ENCODE measurements at regions not wholly inside any gene's neighbourhood (a gene's known extent, or its start where the extent isn't known, plus 50 kb on each side); places are given as distances from the start of the nearest gene placed in this dataset.
A peak's percentile ranks its signal among the peaks of the same experiment; 100 is the strongest.

DNA sequence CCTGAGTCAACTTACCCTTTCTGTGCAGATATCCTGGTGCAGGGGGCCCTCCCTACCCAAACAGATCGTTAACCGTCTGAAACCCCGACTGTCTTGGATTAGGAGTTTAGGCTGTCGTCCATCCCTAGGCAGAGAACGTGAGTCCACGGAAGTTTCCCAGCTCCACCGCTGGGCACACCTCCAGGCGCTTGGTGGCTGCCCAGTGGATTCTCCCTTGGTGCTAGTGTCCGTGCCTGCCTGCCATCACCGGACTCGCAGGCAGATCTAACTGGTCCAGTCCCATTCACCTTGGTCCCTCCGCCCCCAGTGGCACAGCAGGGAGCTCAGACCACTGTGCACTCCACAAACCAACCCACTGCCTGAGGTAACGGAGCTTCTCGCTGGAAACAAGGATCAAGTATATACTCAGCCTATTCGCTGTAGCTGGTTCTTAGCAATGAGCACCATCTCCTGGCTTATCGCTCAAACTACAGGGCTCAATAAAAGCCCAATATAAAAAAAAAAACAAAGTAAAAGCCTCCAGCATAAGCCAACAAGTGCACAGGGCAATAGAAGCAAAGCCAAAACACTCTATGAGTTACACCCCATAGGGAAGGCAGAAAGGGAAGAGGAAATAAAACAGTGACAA lies 79.5 kb upstream of the USP9Y start:
- TF ChIP-seq FOXK1 (CRISPR knock-in tag; IDR thresholded peaks at IDR 0.05) (no peak), ERG (CRISPR knock-in tag; IDR thresholded peaks at IDR 0.05) (no peak), MAX (CRISPR knock-in tag; IDR thresholded peaks at IDR 0.05) (no peak), GABPB1 (CRISPR knock-in tag; IDR thresholded peaks at IDR 0.05) (no peak), KAT7 (CRISPR knock-in tag; IDR thresholded peaks at IDR 0.05; ENCODE audit: borderline replicate concordance) (no peak), TP53 (CRISPR knock-in tag; IDR thresholded peaks at IDR 0.05) (no peak)
- TF ChIP-seq, protein P1, sequence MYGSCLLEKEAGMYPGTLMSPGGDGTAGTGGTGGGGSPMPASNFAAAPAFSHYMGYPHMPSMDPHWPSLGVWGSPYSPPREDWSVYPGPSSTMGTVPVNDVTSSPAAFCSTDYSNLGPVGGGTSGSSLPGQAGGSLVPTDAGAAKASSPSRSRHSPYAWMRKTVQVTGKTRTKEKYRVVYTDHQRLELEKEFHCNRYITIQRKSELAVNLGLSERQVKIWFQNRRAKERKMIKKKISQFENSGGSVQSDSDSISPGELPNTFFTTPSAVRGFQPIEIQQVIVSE (CRISPR knock-in tag; IDR thresholded peaks at IDR 0.05; ENCODE audit: borderline replicate concordance), result no peak
- TF ChIP-seq, protein P2, sequence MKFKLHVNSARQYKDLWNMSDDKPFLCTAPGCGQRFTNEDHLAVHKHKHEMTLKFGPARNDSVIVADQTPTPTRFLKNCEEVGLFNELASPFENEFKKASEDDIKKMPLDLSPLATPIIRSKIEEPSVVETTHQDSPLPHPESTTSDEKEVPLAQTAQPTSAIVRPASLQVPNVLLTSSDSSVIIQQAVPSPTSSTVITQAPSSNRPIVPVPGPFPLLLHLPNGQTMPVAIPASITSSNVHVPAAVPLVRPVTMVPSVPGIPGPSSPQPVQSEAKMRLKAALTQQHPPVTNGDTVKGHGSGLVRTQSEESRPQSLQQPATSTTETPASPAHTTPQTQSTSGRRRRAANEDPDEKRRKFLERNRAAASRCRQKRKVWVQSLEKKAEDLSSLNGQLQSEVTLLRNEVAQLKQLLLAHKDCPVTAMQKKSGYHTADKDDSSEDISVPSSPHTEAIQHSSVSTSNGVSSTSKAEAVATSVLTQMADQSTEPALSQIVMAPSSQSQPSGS (CRISPR knock-in tag; IDR thresholded peaks at IDR 0.05; ENCODE audit: borderline replicate concordance, low read depth), result no peak
- TF ChIP-seq, protein P3, sequence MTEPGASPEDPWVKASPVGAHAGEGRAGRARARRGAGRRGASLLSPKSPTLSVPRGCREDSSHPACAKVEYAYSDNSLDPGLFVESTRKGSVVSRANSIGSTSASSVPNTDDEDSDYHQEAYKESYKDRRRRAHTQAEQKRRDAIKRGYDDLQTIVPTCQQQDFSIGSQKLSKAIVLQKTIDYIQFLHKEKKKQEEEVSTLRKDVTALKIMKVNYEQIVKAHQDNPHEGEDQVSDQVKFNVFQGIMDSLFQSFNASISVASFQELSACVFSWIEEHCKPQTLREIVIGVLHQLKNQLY (CRISPR knock-in tag; IDR thresholded peaks at IDR 0.05), result no peak
- Mint-ChIP-seq H3K4me1 (no peaks in the 10 kb centered on the region), H3K27ac (no peak overlapping the region), H3K36me3 (no peaks in the 10 kb centered on the region), H3K4me3 (no peak overlapping the region), H3K27me3 (ENCODE audit: low read depth) (peaks cover 9% of the 10 kb centered on the region), H3K9me3 (no peaks in the 10 kb centered on the region)
- CTCF ChIA-PET, result interaction anchor here (0.6 to 1.7 kb wide), 13 partner anchors 8 to 312 kb away, joined by 3 to 18 read pairs (median 3); no protein-coding TSS in a partner anchor
- ATAC-seq (peak; percentile 90), DNase-seq (ENCODE audit: low spot score) (peak; percentile 18)
- POLR2A ChIA-PET, result no interaction called here

GRCh38 chrY:12623204-12623603 lies 77.8 kb upstream of the USP9Y start:
- ATAC-seq (no peak), DNase-seq (ENCODE audit: low spot score) (no peak)
- no peaks in the 10 kb centered on the region for H3K4me1 Mint-ChIP-seq
- H3K9me3 Mint-ChIP-seq, result peaks cover under 1% of the 10 kb centered on the region; the same call in 1 of the 2 replicates
- no peak overlapping the region for H3K4me3 Mint-ChIP-seq
- TF ChIP-seq, protein P4, sequence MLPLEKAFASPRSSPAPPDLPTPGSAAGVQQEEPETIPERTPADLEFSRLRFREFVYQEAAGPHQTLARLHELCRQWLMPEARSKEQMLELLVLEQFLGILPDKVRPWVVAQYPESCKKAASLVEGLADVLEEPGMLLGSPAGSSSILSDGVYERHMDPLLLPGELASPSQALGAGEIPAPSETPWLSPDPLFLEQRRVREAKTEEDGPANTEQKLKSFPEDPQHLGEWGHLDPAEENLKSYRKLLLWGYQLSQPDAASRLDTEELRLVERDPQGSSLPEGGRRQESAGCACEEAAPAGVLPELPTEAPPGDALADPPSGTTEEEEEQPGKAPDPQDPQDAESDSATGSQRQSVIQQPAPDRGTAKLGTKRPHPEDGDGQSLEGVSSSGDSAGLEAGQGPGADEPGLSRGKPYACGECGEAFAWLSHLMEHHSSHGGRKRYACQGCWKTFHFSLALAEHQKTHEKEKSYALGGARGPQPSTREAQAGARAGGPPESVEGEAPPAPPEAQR (CRISPR knock-in tag; IDR thresholded peaks at IDR 0.05), result no peak
- no peak for TF ChIP-seq ERG (CRISPR knock-in tag; IDR thresholded peaks at IDR 0.05)
- TF ChIP-seq, protein P2 (CRISPR knock-in tag; IDR thresholded peaks at IDR 0.05; ENCODE audit: borderline replicate concordance, low read depth), result no peak
- TF ChIP-seq, protein P5, sequence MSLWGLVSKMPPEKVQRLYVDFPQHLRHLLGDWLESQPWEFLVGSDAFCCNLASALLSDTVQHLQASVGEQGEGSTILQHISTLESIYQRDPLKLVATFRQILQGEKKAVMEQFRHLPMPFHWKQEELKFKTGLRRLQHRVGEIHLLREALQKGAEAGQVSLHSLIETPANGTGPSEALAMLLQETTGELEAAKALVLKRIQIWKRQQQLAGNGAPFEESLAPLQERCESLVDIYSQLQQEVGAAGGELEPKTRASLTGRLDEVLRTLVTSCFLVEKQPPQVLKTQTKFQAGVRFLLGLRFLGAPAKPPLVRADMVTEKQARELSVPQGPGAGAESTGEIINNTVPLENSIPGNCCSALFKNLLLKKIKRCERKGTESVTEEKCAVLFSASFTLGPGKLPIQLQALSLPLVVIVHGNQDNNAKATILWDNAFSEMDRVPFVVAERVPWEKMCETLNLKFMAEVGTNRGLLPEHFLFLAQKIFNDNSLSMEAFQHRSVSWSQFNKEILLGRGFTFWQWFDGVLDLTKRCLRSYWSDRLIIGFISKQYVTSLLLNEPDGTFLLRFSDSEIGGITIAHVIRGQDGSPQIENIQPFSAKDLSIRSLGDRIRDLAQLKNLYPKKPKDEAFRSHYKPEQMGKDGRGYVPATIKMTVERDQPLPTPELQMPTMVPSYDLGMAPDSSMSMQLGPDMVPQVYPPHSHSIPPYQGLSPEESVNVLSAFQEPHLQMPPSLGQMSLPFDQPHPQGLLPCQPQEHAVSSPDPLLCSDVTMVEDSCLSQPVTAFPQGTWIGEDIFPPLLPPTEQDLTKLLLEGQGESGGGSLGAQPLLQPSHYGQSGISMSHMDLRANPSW (CRISPR knock-in tag; conservative IDR thresholded peaks at IDR 0.05; ENCODE audit: low read depth), result no peak
- no peak for TF ChIP-seq TCF7 (CRISPR knock-in tag; IDR thresholded peaks at IDR 0.05; ENCODE audit: low read depth)
- no peak for TF ChIP-seq MXD4 (CRISPR knock-in tag; IDR thresholded peaks at IDR 0.05; ENCODE audit: borderline replicate concordance)
- TF ChIP-seq, protein P6, sequence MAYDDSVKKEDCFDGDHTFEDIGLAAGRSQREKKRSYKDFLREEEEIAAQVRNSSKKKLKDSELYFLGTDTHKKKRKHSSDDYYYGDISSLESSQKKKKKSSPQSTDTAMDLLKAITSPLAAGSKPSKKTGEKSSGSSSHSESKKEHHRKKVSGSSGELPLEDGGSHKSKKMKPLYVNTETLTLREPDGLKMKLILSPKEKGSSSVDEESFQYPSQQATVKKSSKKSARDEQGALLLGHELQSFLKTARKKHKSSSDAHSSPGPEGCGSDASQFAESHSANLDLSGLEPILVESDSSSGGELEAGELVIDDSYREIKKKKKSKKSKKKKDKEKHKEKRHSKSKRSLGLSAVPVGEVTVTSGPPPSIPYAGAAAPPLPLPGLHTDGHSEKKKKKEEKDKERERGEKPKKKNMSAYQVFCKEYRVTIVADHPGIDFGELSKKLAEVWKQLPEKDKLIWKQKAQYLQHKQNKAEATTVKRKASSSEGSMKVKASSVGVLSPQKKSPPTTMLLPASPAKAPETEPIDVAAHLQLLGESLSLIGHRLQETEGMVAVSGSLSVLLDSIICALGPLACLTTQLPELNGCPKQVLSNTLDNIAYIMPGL (CRISPR knock-in tag; IDR thresholded peaks at IDR 0.05), result no peak
- no peak for TF ChIP-seq ZNF416 (CRISPR knock-in tag; IDR thresholded peaks at IDR 0.05)
- H3K36me3 Mint-ChIP-seq, result no peaks in the 10 kb centered on the region
- ChIA-PET POLR2A (no interaction called here), CTCF (no interaction called here)
- H3K27ac Mint-ChIP-seq, result no peak overlapping the region
- peaks cover 9% of the 10 kb centered on the region for H3K27me3 Mint-ChIP-seq (ENCODE audit: low read depth)
